OCI-LY7 (cell line): ENCODE measurements at regions not wholly inside any gene's neighbourhood (a gene's known extent, or its start where the extent isn't known, plus 50 kb on each side); places are given as distances from the start of the nearest gene placed in this dataset.
A peak's percentile ranks its signal among the peaks of the same experiment; 100 is the strongest.

Experiments used
- BruUV-seq: library from RNA; stranded (reverse); fragments of 400-500 nt; replicated peaks from 2 replicates; lab custom pipeline; 2021; lab: Mats Ljungman, UMichigan
- CTCF ChIA-PET: fragments of 300-600 bp; sonication (Branson Sonifier 250); formaldehyde crosslinking; loops from one replicate; lab custom pipeline; 2022; ENCODE audit warnings: antibody characterized with exemption; ENCODE audit not compliant: unreplicated experiment; lab: Charles Lee
- POLR2A ChIA-PET: fragments of 300-600 bp; sonication (Branson Sonifier 250); formaldehyde crosslinking; loops from one replicate; lab custom pipeline; 2022; ENCODE audit warnings: antibody characterized with exemption; lab: Charles Lee
- DNase-seq: peaks from one replicate; pipeline ENCODE4 v3.0.0-alpha.2; 2015; ENCODE audit warnings: low spot score
- H2AFZ ChIP-seq: fragments of 200-600 bp; sonication (generic), shearing (Covaris generic); 2 replicates; pipeline ENCODE4 v1.6.1; 2014; ENCODE audit warnings: mild to moderate bottlenecking, antibody characterized with exemption, low read length, moderate library complexity
- H3K27ac ChIP-seq: fragments of 200-600 bp; sonication (generic); 2 replicates; pipeline ENCODE4 v1.5.1; 2014; ENCODE audit warnings: mixed run types, low read depth, mild to moderate bottlenecking, moderate library complexity, low read length, inconsistent platforms; ENCODE audit not compliant: poor library complexity, severe bottlenecking
- H3K36me3 ChIP-seq: fragments of 200-600 bp; sonication (generic); 2 replicates; pipeline ENCODE4 v1.6.1; 2014; ENCODE audit warnings: mild to moderate bottlenecking, antibody characterized with exemption, low read length, moderate library complexity, mixed read lengths; ENCODE audit not compliant: insufficient read depth
- H3K4me1 ChIP-seq: fragments of 200-600 bp; sonication (generic); 2 replicates; pipeline ENCODE4 v1.5.1; 2014; ENCODE audit warnings: mild to moderate bottlenecking, low read length; ENCODE audit not compliant: insufficient read depth, poor library complexity, severe bottlenecking
- H3K4me2 ChIP-seq: fragments of 200-600 bp; sonication (generic); 2 replicates; pipeline ENCODE4 v1.6.1; 2014; ENCODE audit warnings: mild to moderate bottlenecking, low read length
- H3K4me3 ChIP-seq: fragments of 200-600 bp; sonication (generic); 2 replicates; pipeline ENCODE4 v1.5.1; 2014; ENCODE audit warnings: mild to moderate bottlenecking, low read depth, low read length; ENCODE audit not compliant: poor library complexity, severe bottlenecking
- H3K79me2 ChIP-seq: fragments of 200-600 bp; sonication (generic); 2 replicates; pipeline ENCODE4 v1.6.1; 2016; ENCODE audit warnings: low read depth, mild to moderate bottlenecking, low read length, moderate library complexity, mixed read lengths; ENCODE audit not compliant: insufficient read depth
- H3K9me2 ChIP-seq: fragments of 200-600 bp; sonication (generic); 2 replicates; pipeline ENCODE4 v1.6.1; 2016; ENCODE audit warnings: mild to moderate bottlenecking, low read length, mixed read lengths; ENCODE audit not compliant: insufficient read depth
- H3K9me3 ChIP-seq: fragments of 200-600 bp; sonication (generic); 2 replicates; pipeline ENCODE4 v1.6.1; 2014; ENCODE audit warnings: mild to moderate bottlenecking, mixed run types, low read length, mixed read lengths
- H4K20me1 ChIP-seq: fragments of 200-600 bp; sonication (generic); 2 replicates; pipeline ENCODE4 v1.6.1; 2014; ENCODE audit warnings: mild to moderate bottlenecking, antibody characterized with exemption, low read length, moderate library complexity, mixed read lengths; ENCODE audit not compliant: insufficient read depth
- CTCF ChIP-seq: fragments of 200-600 bp; sonication (generic); conservative IDR thresholded peaks from 2 replicates; pipeline ENCODE4 v1.5.1; 2014; ENCODE audit warnings: mild to moderate bottlenecking, antibody characterized with exemption, low read length, moderate library complexity, mixed read lengths
- EZH2phosphoT487 ChIP-seq: fragments of 200-600 bp; sonication (generic); IDR thresholded peaks from 2 replicates; pipeline ENCODE4 v1.6.1; 2018; ENCODE audit warnings: low read depth, borderline replicate concordance, mild to moderate bottlenecking, mixed run types, antibody characterized with exemption, low read length, moderate library complexity, mixed read lengths
- intact Hi-C: fragments of 100-400 bp; cut with micrococcal nuclease; formaldehyde crosslinking; loops from one replicate; pipeline ENCODE4 v1.10.0; 2022; ENCODE audit not compliant: unreplicated experiment

GRCh38 chr10:9681655-9682054, 1336.0 kb upstream of the CELF2 start:
- no peak overlapping the region for H3K4me3 ChIP-seq
- H3K79me2 ChIP-seq: no peaks in the 10 kb centered on the region
- no peaks in the 10 kb centered on the region for H3K9me3 ChIP-seq
- BruUV-seq: no TSS peak
- no peak overlapping the region for H3K4me2 ChIP-seq
- CTCF ChIA-PET: interaction anchor here (0.8 kb wide), 1 partner anchor 432 kb away, joined by 3 read pairs; no protein-coding TSS in a partner anchor
- no peaks in the 10 kb centered on the region for H4K20me1 ChIP-seq
- no peaks in the 10 kb centered on the region for H3K36me3 ChIP-seq
- no peak overlapping the region for H2AFZ ChIP-seq
- no peaks in the 10 kb centered on the region for H3K4me1 ChIP-seq
- POLR2A ChIA-PET: interaction anchor here (0.5 to 0.8 kb wide), 2 partner anchors 8 to 1356 kb away, joined by 3 read pairs; no protein-coding TSS in a partner anchor
- intact Hi-C loops: no loop called here
- TF ChIP-seq EZH2phosphoT487: no peak
- peak; percentile 60 for TF ChIP-seq CTCF
- no peaks in the 10 kb centered on the region for H3K9me2 ChIP-seq
- no peak overlapping the region for H3K27ac ChIP-seq
- DNase-seq: peak; percentile 26

GRCh38 chr10:9682802-9683201, 1334.9 kb upstream of the CELF2 start:
- Histone ChIP-seq H3K79me2 (no peaks in the 10 kb centered on the region), H3K4me1 (no peaks in the 10 kb centered on the region), H3K4me3 (no peak overlapping the region), H4K20me1 (no peaks in the 10 kb centered on the region), H3K4me2 (no peak overlapping the region), H3K36me3 (no peaks in the 10 kb centered on the region), H2AFZ (no peak overlapping the region), H3K9me2 (no peaks in the 10 kb centered on the region), H3K27ac (no peak overlapping the region), H3K9me3 (no peaks in the 10 kb centered on the region)
- TF ChIP-seq EZH2phosphoT487 (no peak), CTCF (no peak)
- BruUV-seq: no TSS peak
- CTCF ChIA-PET: interaction anchor here (0.5 kb wide), 1 partner anchor 383 kb away, joined by 4 read pairs; no protein-coding TSS in a partner anchor
- no peak for DNase-seq
- intact Hi-C loops: no loop called here
- POLR2A ChIA-PET: interaction anchor here (0.7 to 1.4 kb wide), 4 partner anchors 18 to 61 kb away, joined by 3 read pairs; no protein-coding TSS in a partner anchor

- no peaks in the 10 kb centered on the region for H3K9me2 ChIP-seq
- no TSS peak for BruUV-seq
- no peaks in the 10 kb centered on the region for H3K36me3 ChIP-seq
- H3K79me2 ChIP-seq: no peaks in the 10 kb centered on the region
- ChIA-PET POLR2A (interaction anchor here (1.4 kb wide), 1 partner anchor 16 kb away, joined by 3 read pairs; no protein-coding TSS in a partner anchor), CTCF (no interaction called here)
- no peak for DNase-seq
- TF ChIP-seq CTCF: no peak
- TF ChIP-seq EZH2phosphoT487: no peak
- no peaks in the 10 kb centered on the region for H3K4me1 ChIP-seq
- H3K4me2 ChIP-seq: no peak overlapping the region
- H2AFZ ChIP-seq: no peak overlapping the region
- H3K4me3 ChIP-seq: no peak overlapping the region
- no peak overlapping the region for H3K27ac ChIP-seq
- intact Hi-C loops: no loop called here
- no peaks in the 10 kb centered on the region for H4K20me1 ChIP-seq
- H3K9me3 ChIP-seq: no peaks in the 10 kb centered on the region
These were observed 1333.5 kb upstream of the CELF2 start for GRCh38 chr10:9684186-9684585.
